HG03378 (cell line): ENCODE measurements at regions not wholly inside any gene's neighbourhood (a gene's known extent, or its start where the extent isn't known, plus 50 kb on each side); places are given as distances from the start of the nearest gene placed in this dataset.

Experiments used
- ATAC-seq: cut with Tn5 transposase; IDR thresholded peaks from one replicate; pipeline ENCODE4 v1.9.1; 2021; ENCODE audit warnings: mild to moderate bottlenecking, moderate library complexity; ENCODE audit not compliant: unreplicated experiment

GRCh38 chr6:225121-225721 lies 67.1 kb upstream of the DUSP22 start:
- ATAC-seq, result no peak

GRCh38 chr6:225907-226306 lies 66.4 kb upstream of the DUSP22 start:
- no peak for ATAC-seq

DNA sequence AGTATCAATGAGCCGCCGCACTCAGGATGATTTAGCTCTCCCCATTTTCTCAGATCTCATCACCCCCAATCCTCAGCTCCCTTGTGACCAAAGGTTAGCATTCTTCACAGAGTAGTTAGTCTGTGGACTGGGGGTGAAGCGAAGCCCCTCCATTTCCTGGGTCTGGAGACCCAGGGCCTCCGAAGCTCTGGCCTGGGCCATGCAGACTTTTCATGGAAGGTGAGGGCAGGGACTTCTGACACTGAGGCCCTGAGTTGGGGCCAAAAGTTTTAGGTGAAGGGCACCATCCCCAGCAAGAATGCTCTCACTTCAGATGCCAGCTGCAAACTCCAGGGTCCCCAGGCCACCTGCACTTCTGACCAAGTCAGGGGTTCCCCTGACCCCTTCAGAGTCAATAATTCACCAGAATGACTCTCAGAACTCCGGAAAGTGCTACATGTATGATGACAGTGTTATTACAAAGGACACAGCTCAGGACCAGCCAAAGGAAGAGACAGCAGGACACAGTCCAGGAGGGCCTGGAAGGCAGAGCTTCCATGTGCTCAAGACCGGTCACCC lies 65.7 kb upstream of the DUSP22 start:
- ATAC-seq, result no peak

DNA sequence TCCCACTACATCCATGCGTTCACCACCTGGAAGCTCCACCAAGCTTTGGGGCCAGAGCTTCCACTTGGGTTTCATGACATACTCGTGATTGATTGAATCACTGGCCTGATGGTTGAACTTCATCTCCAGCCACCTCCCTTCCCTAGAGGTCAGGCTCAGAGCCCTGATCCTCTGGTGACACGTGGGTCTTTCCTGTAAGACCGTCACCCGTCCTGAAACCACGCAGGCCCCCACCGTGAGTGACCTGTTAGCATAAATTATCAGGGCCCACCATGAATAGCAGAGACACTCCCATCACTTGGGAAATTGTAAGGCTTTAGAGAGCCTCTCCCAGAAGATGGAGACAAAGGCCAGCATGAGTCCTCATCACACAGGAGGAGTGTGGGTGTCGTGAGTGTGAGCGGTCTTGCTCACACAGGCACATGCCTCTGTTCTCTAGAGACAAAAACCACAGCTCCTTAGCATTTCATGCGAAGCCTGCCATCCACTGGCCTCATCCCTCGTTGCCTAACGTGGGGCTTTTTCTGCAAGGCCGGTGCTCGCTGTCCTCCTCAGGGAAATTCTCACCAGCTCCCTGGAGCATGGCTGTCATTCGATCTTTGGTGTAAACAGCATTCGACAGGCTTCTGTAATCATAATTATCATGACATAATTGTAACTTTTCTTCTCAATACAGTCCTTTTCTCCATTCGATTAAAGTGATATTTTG lies 65.1 kb upstream of the DUSP22 start:
- no peak for ATAC-seq

DNA sequence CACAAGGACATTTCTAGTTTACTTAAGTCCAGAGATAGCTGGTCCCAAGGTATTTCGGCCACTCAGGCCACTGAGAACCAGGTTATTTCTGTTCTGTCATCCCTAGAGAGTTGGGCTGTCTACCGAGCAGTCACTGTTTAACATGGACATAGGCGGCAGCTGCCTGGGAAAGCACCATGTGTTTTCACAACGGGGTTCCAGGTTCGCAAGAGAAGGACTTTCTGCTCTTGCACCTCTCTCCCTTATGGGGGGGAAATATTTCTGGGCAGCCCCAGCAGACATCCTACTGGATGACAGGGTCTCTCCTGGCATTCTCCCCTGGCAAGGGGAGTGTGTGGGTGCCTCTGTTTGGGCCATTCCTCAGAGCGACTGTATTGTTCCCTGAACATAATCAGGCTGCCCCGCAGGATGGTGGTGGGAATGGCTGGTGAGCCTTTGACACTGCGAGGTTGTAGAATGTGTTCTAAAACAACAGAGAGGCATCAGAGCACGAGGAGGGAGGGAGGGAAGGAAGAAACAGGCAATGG lies 64.4 kb upstream of the DUSP22 start:
- no peak for ATAC-seq

- ATAC-seq, result peak; percentile 35
Measured at GRCh38 chr6:228881-229651, 63.2 kb upstream of the DUSP22 start.

DNA sequence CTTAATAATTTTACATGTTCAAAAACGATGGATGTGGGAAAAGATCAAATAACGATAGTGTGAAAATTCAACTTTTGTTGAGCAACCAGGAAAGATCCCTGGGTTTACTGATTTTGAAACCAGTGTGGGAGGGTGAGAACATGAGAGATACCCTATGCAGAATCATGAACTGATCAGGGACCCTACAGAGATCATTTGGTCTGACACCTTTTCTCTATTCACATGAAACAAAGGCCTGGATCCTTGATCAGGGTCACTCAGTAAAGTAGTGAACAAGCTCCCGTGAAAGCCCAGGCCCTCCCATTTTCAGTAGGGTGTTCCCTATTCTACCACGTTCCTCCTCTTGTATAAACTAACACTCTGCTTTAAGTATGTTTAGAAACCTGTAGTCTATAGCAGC lies 60.5 kb upstream of the DUSP22 start:
- ATAC-seq, result no peak

GRCh38 chr6:232982-233640 lies 59.2 kb upstream of the DUSP22 start:
- no peak for ATAC-seq

- ATAC-seq, result no peak
Measured at GRCh38 chr6:234706-235372, 57.4 kb upstream of the DUSP22 start.

DNA sequence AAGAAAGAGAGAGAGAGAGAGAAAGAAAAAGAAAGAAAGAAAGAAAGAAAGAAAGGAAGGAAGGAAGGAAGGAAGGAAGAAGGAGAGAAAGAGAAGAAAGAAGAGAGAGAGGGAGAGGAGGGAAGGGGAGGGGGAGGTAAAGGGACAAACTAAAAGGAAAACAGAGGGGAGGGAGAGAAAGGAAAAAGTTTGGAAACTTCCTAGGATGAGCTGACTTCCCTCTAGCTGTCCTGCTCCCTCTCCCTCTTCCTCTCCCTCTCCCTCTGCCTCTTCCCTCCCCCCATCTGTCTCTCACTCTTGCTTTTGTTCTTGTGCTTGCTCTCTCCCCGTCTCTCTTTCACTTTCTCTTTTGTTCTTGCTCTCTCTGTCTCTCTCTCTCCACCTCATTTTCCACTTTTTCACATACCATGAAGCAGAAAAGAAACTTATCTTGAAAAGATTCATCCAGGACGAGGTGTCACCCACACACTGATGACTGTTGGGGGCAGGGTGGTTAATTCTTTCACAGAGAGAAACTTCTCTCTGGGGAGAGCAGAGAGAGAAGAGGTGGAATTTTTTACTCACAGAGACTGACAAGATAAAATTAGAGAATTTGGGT lies 56.4 kb upstream of the DUSP22 start:
- ATAC-seq, result no peak

DNA sequence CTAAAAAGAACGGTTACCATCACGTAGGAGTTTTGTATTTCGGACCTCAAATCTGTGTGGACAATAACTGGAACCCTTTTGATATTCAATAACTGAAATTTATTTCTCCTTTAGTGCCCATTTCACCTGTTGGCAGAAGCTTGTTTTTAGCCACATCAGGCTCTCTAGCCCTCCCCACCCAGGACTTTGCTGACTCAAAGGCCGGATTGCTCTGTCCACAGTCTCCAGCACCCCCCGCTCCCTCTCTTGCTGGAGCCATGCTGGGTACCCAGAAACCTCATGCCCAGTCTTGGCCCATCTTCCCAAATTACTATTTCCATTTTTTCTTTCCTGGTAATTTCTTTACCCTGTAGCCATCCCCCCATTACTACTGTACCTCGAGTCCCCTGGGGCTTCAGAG lies 55.8 kb upstream of the DUSP22 start:
- no peak for ATAC-seq

DNA sequence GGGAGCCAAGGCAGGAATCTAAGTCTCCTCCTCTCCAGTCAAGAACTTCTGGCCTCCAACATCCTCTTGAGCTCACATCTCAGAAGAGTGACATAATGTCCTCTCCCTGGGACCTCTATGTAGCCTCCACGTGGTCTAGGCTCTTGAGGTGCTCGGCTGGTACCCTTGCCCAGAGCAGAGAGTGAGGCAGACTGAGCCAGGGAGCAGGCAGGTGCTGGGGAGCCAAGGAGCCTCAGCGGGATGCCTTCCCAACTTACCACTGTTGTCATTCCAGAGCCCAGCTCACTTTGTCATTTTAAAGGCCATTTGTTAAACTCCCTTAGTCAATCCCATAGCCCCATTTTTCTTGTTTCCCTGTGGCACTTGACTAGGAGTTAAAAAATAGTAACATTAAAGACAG lies 52.1 kb upstream of the DUSP22 start:
- ATAC-seq, result no peak

DNA sequence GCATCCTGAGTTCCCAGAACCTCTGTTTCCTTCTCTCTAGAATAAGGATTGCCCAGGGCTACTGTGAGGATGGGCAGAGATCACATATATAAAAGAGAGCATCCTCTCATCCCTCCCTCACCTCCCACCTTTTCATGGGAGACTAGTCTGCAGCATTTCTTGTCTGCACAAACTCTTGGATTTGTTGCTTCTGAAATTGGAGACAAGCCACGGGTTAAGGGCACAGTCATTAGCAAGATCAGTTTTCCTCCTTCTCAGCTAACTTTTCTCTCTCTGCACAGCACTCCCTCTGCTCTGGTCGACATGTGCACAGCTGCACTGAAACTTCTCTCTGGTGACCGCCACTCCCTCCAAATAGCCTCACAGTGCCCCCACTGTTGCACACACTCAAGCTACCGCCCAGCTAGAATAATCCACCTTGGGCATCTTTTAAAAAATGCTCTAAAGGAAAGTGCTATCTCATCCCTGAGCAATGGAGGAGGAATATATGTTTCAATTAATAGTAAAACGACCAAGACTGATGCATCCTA lies 50.9 kb upstream of the DUSP22 start:
- no peak for ATAC-seq
